NCI-H2196 (cell line): ENCODE measurements at regions not wholly inside any gene's neighbourhood (a gene's known extent, or its start where the extent isn't known, plus 50 kb on each side); places are given as distances from the start of the nearest gene placed in this dataset.
A peak's percentile ranks its signal among the peaks of the same experiment; 100 is the strongest.
"Not testable (repeated sequence)": the region's sequence is repeated elsewhere in the genome, so short reads cannot be mapped to it uniquely, and the experiment has no call there.

ENCODE experiments used
- DNase-seq: peaks from one replicate; lab custom pipeline; 2025; ENCODE audit not compliant: unreplicated experiment; lab: John Stamatoyannopoulos, UW

DNA sequence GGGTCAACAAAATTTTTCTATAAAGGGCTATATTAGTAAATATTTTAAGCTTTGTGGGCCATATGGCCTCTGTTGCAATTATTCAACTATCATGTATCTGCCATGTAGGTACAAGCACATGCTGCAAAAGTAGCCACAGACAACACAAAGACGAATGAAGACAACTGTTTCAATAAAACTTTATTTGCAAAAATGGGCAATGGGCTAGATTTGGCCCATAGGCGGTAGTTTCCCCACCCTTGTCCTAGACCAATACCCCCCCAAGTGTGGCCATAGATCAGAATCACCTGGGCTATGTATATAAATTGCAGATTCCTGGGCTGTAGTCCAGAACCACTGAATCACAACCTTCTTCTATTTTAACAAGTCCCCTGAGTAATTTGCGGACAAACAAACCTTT, 331.0 kb upstream of the PSMD7 start:
- no peak for DNase-seq

GRCh38 chr16:73956587-73957494, 339.8 kb upstream of the PSMD7 start:
- peak; percentile 52 for DNase-seq

DNA sequence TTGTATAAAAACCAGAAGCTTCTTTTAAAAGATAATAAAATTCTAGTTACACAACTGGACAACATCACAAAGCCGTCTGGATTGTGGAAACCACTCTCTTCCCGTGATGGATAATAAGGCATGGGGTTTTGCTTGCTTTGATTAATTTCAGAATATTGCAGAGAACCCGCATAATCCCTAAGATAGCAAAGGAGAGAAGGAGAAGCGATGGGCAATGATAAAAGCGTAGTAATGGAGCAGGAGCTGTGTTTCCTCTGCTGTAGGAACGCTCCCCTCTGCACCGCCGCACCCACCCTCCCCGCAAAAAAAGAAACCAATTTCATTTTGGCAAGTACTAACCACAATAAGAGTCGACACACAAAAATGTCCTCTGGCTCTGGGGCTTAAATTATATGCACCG, 340.9 kb upstream of the PSMD7 start:
- no peak for DNase-seq

GRCh38 chr16:73955255-73955654, 341.4 kb upstream of the PSMD7 start:
- no peak for DNase-seq

GRCh38 chr16:73951481-73951880, 345.1 kb upstream of the PSMD7 start:
- DNase-seq: no peak

- peak; percentile 53 for DNase-seq
These were observed 346.9 kb upstream of the PSMD7 start for GRCh38 chr16:73949574-73950320.

GRCh38 chr16:73945631-73946030, 351.0 kb upstream of the PSMD7 start:
- no peak for DNase-seq

- not testable (repeated sequence) for DNase-seq
These were observed 353.4 kb upstream of the PSMD7 start for GRCh38 chr16:73943184-73943583.

DNA sequence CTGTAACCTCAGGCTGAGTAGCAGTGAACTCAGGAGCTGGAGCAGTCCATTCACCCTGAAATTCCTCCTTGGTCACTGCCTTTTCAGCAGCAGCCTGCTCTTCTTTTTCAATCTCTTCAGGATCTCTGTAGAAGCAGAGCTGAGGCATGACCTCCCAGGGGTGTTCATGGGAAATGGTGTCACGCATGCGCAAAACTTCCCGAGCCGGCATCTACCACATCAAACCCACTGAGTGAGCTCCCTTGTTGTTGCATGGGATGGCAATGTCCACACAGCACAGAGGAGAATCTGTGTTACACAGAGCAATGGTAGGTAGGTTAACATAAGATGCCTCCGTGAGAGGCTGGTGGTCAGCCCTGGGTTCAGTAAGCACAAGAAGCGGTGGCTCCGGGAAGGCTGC, 355.8 kb upstream of the PSMD7 start:
- DNase-seq: not testable (repeated sequence)

GRCh38 chr16:73923951-73924350, 372.7 kb upstream of the PSMD7 start:
- no peak for DNase-seq

DNA sequence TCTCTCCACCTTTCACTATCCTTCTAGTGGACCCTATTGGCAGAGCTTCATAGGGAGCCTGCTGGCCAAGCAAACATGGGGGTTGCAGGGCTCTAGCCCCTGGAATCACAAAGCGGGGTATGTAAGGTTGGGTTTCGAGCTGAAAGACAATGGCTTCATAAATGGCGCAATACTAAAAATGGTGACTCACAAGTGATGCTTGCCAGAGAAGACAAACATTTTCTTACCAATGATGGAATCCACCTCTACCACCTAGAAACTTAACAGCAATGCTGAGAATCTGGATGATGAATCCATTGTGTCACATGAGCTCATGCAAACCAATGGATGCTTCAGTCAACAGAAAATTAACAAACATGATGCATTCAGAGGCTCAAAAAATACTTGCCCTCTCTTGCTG, 375.3 kb upstream of the PSMD7 start:
- DNase-seq: no peak

GRCh38 chr16:73916829-73917594, 379.6 kb upstream of the PSMD7 start:
- DNase-seq: no peak

- DNase-seq: no peak
These were observed 380.7 kb upstream of the PSMD7 start for GRCh38 chr16:73915935-73916334.

DNA sequence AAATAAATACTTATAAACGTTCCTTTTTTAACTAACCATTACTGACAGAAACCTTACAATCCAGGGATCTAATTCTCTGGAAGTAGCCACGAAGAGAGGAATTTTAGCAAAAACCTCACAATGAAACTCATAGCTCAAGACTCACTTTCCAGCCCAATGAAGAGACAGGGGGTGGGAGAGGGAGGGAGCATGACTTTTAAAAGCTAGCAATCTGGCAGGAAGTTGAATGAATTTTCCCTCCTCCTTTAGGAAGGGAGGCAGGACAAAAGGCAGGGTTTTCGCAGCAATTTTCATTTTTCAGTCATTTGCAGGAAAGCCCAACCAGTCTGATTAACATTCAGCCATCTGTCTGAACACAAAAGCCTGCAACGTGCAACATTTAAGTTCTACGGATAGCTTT, 381.5 kb upstream of the PSMD7 start:
- no peak for DNase-seq

DNA sequence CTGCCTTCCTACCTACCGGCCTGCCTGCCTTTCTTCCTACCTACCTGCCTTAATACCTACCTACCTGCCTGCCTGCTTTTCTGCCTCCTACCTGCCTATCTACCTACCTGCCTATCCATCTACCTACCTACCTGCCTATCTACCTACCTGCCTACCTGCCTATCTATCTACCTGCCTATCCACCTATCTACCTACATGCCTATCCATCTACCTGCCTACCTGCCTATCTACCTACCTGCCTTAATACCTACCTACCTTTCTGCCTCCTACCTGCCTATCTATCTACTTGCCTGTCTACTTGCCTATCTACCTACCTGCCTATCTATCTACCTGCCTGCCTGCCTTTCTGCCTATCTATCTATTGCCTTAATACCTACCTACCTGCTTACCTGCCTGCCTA, 383.8 kb upstream of the PSMD7 start:
- no peak for DNase-seq

GRCh38 chr16:73912281-73912680, 384.3 kb upstream of the PSMD7 start:
- no peak for DNase-seq

- DNase-seq: no peak
These were observed 387.0 kb upstream of the PSMD7 start for GRCh38 chr16:73909529-73910035.

DNA sequence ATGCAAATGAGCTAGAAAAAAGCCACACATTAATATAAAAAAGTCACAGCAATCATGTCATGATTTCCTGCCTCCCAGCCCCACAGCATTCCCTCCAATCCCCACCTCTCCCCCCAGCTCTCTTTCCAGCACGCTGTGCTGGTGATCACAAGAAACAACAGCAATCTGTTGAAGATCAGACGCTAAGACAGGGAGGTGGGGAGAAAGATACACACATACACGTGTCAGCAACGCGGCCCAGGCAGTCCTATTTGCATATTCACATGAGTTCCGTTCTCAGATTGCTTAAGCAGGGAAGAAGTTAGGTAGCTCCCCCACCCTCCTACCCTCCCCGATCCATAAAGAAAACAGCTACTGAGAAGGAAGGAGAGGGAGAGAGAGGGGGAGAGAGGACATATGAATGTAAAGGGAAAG, 405.5 kb upstream of the PSMD7 start:
- no peak for DNase-seq

- no peak for DNase-seq
These were observed 406.2 kb upstream of the PSMD7 start for GRCh38 chr16:73890186-73891128.

- no peak for DNase-seq
These were observed 407.6 kb upstream of the PSMD7 start for GRCh38 chr16:73888840-73889490.
